Loucy (cell line): ENCODE measurements at regions not wholly inside any gene's neighbourhood (a gene's known extent, or its start where the extent isn't known, plus 50 kb on each side); places are given as distances from the start of the nearest gene placed in this dataset.

ENCODE experiments used
- H2AFZ ChIP-seq: fragments of 200-600 bp; sonication (generic); 2 replicates; pipeline ENCODE4 v1.6.0; 2016; ENCODE audit warnings: antibody characterized with exemption, mild to moderate bottlenecking, low read length, moderate library complexity
- H3F3A ChIP-seq: fragments of 200-600 bp; 2 replicates; pipeline ENCODE4 v1.6.0; 2016; ENCODE audit warnings: antibody characterized with exemption, low read depth, mild to moderate bottlenecking
- H3K27me3 ChIP-seq: fragments of 200-600 bp; sonication (generic); 2 replicates; pipeline ENCODE4 v1.6.1; 2014; ENCODE audit warnings: low read length, mild to moderate bottlenecking; ENCODE audit not compliant: insufficient read depth, poor library complexity, severe bottlenecking
- H3K36me3 ChIP-seq: fragments of 200-600 bp; sonication (generic); 2 replicates; pipeline ENCODE4 v1.6.1; 2016; ENCODE audit warnings: low read length; ENCODE audit not compliant: insufficient read depth
- H3K4me1 ChIP-seq: fragments of 200-600 bp; sonication (generic); 2 replicates; pipeline ENCODE4 v1.5.1; 2014; ENCODE audit warnings: low read length, mild to moderate bottlenecking; ENCODE audit not compliant: insufficient read depth, poor library complexity, severe bottlenecking
- H3K4me2 ChIP-seq: fragments of 200-600 bp; sonication (generic); 2 replicates; pipeline ENCODE4 v1.6.0; 2014; ENCODE audit warnings: antibody characterized with exemption, low read length, low read depth, mild to moderate bottlenecking; ENCODE audit not compliant: poor library complexity, severe bottlenecking
- H3K4me3 ChIP-seq: fragments of 200-600 bp; sonication (generic); 2 replicates; pipeline ENCODE4 v1.5.1; 2014; ENCODE audit warnings: low read length, mild to moderate bottlenecking, mixed read lengths; ENCODE audit not compliant: poor library complexity, severe bottlenecking
- H3K79me2 ChIP-seq: fragments of 200-600 bp; sonication (generic); 2 replicates; pipeline ENCODE4 v1.6.1; 2014; ENCODE audit warnings: low read length; ENCODE audit not compliant: insufficient read depth
- H3K9ac ChIP-seq: fragments of 200-600 bp; sonication (generic); 2 replicates; pipeline ENCODE4 v1.6.0; 2014; ENCODE audit warnings: mild to moderate bottlenecking, low read depth, low read length, moderate library complexity; ENCODE audit not compliant: poor library complexity, severe bottlenecking
- H3K9me2 ChIP-seq: fragments of 200-600 bp; sonication (generic); replicated peaks from 2 replicates; pipeline ENCODE4 v1.6.1; 2016; ENCODE audit warnings: low read depth, low read length, mixed read lengths
- H3K9me3 ChIP-seq: fragments of 200-600 bp; sonication (generic); 2 replicates; pipeline ENCODE4 v1.6.1; 2014; ENCODE audit warnings: mild to moderate bottlenecking, antibody characterized with exemption, low read length, low read depth; ENCODE audit not compliant: insufficient read depth
- H4K20me1 ChIP-seq: fragments of 200-600 bp; sonication (generic); 2 replicates; pipeline ENCODE4 v1.6.0; 2014; ENCODE audit warnings: antibody characterized with exemption, low read length, mild to moderate bottlenecking; ENCODE audit not compliant: insufficient read depth, poor library complexity, severe bottlenecking
- CTCF ChIP-seq: fragments of 200-600 bp; sonication (generic); conservative IDR thresholded peaks from 2 replicates; pipeline ENCODE4 v1.5.1; 2014; ENCODE audit warnings: mild to moderate bottlenecking, antibody characterized with exemption, low read length
- EZH2phosphoT487 ChIP-seq: fragments of 200-600 bp; IDR thresholded peaks from 2 replicates; pipeline ENCODE4 v1.6.1; 2018; ENCODE audit warnings: antibody characterized with exemption, mild to moderate bottlenecking, moderate library complexity, borderline replicate concordance

DNA sequence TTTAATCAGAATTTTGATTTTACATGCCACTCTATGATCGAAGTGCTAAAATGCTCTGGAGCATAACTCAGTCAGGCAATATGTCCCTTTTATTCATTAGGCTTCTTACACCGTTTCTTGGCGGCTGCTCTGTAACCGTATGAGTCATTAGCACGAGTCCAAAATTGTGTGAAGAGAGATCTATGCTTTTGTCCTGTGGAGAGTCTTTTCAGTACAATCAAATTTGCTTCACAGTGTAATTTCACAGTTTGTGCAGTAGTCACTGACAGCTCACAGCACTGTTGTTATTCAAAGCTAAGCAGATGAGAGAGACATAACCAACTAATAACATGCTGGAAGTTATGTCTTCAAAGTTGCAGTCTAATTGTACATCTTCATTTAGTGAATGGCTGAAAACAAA lies 167.8 kb downstream of the PCDH10 start:
- Histone ChIP-seq H3K79me2 (no peaks in the 10 kb centered on the region), H3K9ac (no peak overlapping the region), H3K4me3 (no peak overlapping the region), H3F3A (no peaks in the 10 kb centered on the region), H3K27me3 (no peaks in the 10 kb centered on the region), H3K4me2 (no peak overlapping the region), H2AFZ (peak overlapping the region; percentile 5; the same call in 1 of the 2 replicates), H3K9me2 (no peaks in the 10 kb centered on the region), H3K9me3 (no peaks in the 10 kb centered on the region), H3K36me3 (no peaks in the 10 kb centered on the region), H3K4me1 (no peaks in the 10 kb centered on the region), H4K20me1 (no peaks in the 10 kb centered on the region)
- TF ChIP-seq CTCF (no peak), EZH2phosphoT487 (no peak)

- Histone ChIP-seq H3K79me2 (no peaks in the 10 kb centered on the region), H2AFZ (no peak overlapping the region), H3K9ac (no peak overlapping the region), H4K20me1 (no peaks in the 10 kb centered on the region), H3K4me1 (no peaks in the 10 kb centered on the region), H3K27me3 (no peaks in the 10 kb centered on the region), H3F3A (no peaks in the 10 kb centered on the region), H3K9me2 (no peaks in the 10 kb centered on the region), H3K4me2 (no peak overlapping the region), H3K36me3 (no peaks in the 10 kb centered on the region), H3K9me3 (no peaks in the 10 kb centered on the region), H3K4me3 (no peak overlapping the region)
- no peak for TF ChIP-seq CTCF
- TF ChIP-seq EZH2phosphoT487, result no peak
Observed at GRCh38 chr4:133314991-133315390, 165.9 kb downstream of the PCDH10 start.

DNA sequence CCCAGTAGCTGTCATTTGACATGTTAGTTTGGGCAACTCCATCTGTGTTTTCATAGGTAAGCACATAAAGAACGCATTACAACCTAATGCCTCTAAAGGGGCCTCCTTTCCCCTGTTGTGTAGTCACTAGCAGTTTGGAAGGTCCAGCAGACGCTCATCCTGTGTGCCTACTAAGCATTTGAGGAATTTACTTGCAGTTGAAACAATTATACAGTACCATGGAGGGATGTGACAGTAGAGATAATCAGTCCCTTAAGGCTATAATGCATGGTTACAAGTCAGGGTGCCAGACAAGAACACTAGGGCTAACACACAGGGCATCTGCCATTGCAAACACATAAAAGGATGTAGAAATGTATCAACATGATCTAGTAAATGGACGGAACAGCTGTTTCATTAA lies 138.3 kb downstream of the PCDH10 start:
- Histone ChIP-seq H3K9me3 (no peaks in the 10 kb centered on the region), H2AFZ (no peak overlapping the region)
- TF ChIP-seq EZH2phosphoT487, result no peak
- no peak for TF ChIP-seq CTCF

More for the DNA sequence above, 138.3 kb downstream of the PCDH10 start:
- H3F3A ChIP-seq, result no peaks in the 10 kb centered on the region
- no peaks in the 10 kb centered on the region for H3K9me2 ChIP-seq
- H3K4me1 ChIP-seq, result no peaks in the 10 kb centered on the region
- no peak overlapping the region for H3K4me3 ChIP-seq
- no peak overlapping the region for H3K9ac ChIP-seq
- no peaks in the 10 kb centered on the region for H3K79me2 ChIP-seq
- H3K27me3 ChIP-seq, result no peaks in the 10 kb centered on the region
- H3K4me2 ChIP-seq, result no peak overlapping the region
- no peaks in the 10 kb centered on the region for H4K20me1 ChIP-seq
- no peaks in the 10 kb centered on the region for H3K36me3 ChIP-seq
